Gastroesophageal sphincter (tissue), 3 donors: ENCODE measurements at regions not wholly inside any gene's neighbourhood (a gene's known extent, or its start where the extent isn't known, plus 50 kb on each side); places are given as distances from the start of the nearest gene placed in this dataset.

Source experiments
- CTCF ChIP-seq, 4 experiments: fragments of 200-600 bp in 2 of 4; fragments of 450-650 bp in 2 of 4; sonication (generic) in 1 of 4; IDR thresholded peaks; one replicate each; pipeline ENCODE4 v1.5.1; 2017 to 2019; ENCODE audit warnings: antibody characterized with exemption in 4 of 4, mild to moderate bottlenecking in 2 of 4, moderate library complexity in 2 of 4
- EP300 ChIP-seq: sonication (generic); formaldehyde crosslinking; IDR thresholded peaks from one replicate; pipeline ENCODE4 v1.6.1; 2017; ENCODE audit warnings: antibody characterized with exemption, mild to moderate bottlenecking
- POLR2A ChIP-seq, 2 donors: fragments of 450-650 bp; IDR thresholded peaks; one replicate each; pipeline ENCODE4 v1.6.1; 2017; ENCODE audit warnings: antibody characterized with exemption in 2 of 2, mild to moderate bottlenecking in 2 of 2, moderate library complexity in 1 of 2
- POLR2AphosphoS5 ChIP-seq: sonication (generic); formaldehyde crosslinking; IDR thresholded peaks from one replicate; pipeline ENCODE4 v1.6.1; 2017; ENCODE audit warnings: antibody characterized with exemption

- no peak for TF ChIP-seq CTCF (IDR thresholded peaks at IDR 0.05)
- TF ChIP-seq POLR2AphosphoS5, result no peak
- TF ChIP-seq EP300, result no peak
- TF ChIP-seq POLR2A (IDR thresholded peaks at IDR 0.05), result no peak
These were observed 349.2 kb downstream of the BCAT1 start for GRCh38 chr12:24599736-24600135.
